ENCODE measurements at regions not wholly inside any gene's neighbourhood (a gene's known extent, or its start where the extent isn't known, plus 50 kb on each side); places are given as distances from the start of the nearest gene placed in this dataset.

DNA sequence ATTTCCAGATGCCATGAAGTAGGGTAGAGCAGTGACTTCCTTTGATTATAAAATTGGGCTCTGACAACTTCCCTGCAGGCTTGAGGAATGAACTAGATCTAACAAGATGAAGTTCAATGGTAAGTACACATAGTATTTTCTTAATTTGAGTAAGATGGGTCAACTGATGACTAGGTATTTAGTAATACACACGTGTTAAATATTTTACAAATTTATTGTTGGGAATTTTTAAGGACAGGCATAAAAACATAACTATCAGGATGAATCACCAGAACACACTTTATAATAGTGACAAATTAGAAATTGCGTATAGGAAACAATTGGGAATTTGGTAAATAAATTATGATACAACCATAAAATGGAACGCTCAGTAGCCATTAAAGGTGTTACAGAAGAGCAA is 762.4 kb upstream of the SLC35B3 start:
- no peak overlapping the region for H3K4me3 ChIP-seq (ENCODE audit: low read length)
- Mint-ChIP-seq H3K27ac (no peak overlapping the region), H3K9me3 (peaks cover 3 to 5% of the 10 kb centered on the region in 2 donors), H3K4me1 (no peaks in the 10 kb centered on the region), H3K4me3 (no peak overlapping the region), H3K36me3 (no peaks in the 10 kb centered on the region), H3K27me3 (ENCODE audit: low read depth in 2 of 2) (no peaks in the 10 kb centered on the region)
- H3K27me3 ChIP-seq (ENCODE audit: control insufficient read depth, insufficient read depth, low read length) = no peaks in the 10 kb centered on the region
- intact Hi-C loops (cut with micrococcal nuclease) = no loop called here
- WGBS (ENCODE audit: insufficient coverage) = 83% methylated on average over 1 of the region's 3 CpGs
- TF ChIP-seq, protein P1, sequence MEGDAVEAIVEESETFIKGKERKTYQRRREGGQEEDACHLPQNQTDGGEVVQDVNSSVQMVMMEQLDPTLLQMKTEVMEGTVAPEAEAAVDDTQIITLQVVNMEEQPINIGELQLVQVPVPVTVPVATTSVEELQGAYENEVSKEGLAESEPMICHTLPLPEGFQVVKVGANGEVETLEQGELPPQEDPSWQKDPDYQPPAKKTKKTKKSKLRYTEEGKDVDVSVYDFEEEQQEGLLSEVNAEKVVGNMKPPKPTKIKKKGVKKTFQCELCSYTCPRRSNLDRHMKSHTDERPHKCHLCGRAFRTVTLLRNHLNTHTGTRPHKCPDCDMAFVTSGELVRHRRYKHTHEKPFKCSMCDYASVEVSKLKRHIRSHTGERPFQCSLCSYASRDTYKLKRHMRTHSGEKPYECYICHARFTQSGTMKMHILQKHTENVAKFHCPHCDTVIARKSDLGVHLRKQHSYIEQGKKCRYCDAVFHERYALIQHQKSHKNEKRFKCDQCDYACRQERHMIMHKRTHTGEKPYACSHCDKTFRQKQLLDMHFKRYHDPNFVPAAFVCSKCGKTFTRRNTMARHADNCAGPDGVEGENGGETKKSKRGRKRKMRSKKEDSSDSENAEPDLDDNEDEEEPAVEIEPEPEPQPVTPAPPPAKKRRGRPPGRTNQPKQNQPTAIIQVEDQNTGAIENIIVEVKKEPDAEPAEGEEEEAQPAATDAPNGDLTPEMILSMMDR (IDR thresholded peaks at IDR 0.05) = no peak
- no peaks in the 10 kb centered on the region for H3K36me3 ChIP-seq (ENCODE audit: control insufficient read depth, insufficient read depth, low read length)
- no peaks in the 10 kb centered on the region for H3K9me3 ChIP-seq (ENCODE audit: control insufficient read depth, insufficient read depth, low read length)
- ATAC-seq (no peak), DNase-seq (no peak)
- H3K27ac ChIP-seq (ENCODE audit: low read length) = no peak overlapping the region
- H3K4me1 ChIP-seq (ENCODE audit: control insufficient read depth, insufficient read depth, low read length) = no peaks in the 10 kb centered on the region

DNA sequence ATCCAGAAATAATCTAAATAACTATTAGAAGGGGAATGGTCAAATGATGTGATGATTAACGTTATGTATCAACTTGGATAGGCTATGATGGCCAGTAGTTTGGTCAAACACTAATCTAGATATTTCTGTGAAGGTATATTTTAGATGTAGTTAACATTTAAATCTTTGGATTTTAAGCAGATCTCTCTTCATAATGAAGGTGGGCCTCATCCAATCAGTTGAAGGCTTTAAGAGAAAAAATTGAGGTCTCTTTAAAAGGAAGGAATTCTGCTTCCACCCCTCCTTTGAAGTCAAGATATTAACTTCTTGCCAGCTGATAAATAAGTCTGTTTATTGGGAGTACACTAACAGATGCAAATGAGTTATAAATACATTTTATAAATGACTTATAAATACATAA is 760.0 kb upstream of the SLC35B3 start:
- Histone ChIP-seq H3K9me3 (ENCODE audit: control insufficient read depth, insufficient read depth, low read length) (no peaks in the 10 kb centered on the region), H3K36me3 (ENCODE audit: control insufficient read depth, insufficient read depth, low read length) (no peaks in the 10 kb centered on the region), H3K27ac (ENCODE audit: low read length) (no peak overlapping the region), H3K4me1 (ENCODE audit: control insufficient read depth, insufficient read depth, low read length) (no peaks in the 10 kb centered on the region), H3K27me3 (ENCODE audit: control insufficient read depth, insufficient read depth, low read length) (no peaks in the 10 kb centered on the region), H3K4me3 (ENCODE audit: low read length) (no peak overlapping the region)
- ATAC-seq = no peak
- intact Hi-C loops (cut with micrococcal nuclease) = no loop called here
- Mint-ChIP-seq H3K27ac (no peak overlapping the region), H3K4me1 (no peaks in the 10 kb centered on the region), H3K9me3 (peaks cover 7 to 8% of the 10 kb centered on the region in 2 donors), H3K36me3 (no peaks in the 10 kb centered on the region), H3K27me3 (ENCODE audit: low read depth in 2 of 2) (no peaks in the 10 kb centered on the region), H3K4me3 (no peak overlapping the region)
- no peak for DNase-seq
- TF ChIP-seq, protein P1 (IDR thresholded peaks at IDR 0.05) = no peak
- WGBS (ENCODE audit: insufficient coverage) = 100% methylated on average over 1 of the region's 1 CpG

DNA sequence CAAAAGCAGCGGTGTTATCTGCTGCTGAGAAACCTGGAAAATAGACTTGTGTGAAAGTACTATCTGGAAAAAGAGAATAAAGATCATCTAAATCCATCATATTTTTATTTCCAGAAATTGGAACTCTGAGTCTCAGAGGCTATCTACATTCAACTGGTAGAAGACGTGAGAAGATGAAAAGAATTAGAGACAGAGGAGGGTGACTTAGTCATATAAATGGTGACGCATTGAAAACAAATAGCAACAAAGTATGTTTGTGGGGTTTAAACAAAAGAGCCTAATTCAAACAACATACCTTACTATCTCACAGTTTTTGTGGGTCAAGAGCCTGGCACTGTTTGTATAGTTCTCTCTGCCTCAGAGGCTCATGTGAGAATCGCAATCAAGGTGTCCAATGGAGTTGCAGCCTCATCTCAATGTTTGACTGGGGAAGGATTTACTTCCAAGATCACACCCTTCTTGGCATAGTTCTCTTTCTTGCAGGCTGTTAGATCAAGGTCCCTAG is 757.1 kb upstream of the SLC35B3 start:
- Histone ChIP-seq H3K4me3 (ENCODE audit: low read length) (no peak overlapping the region), H3K9me3 (ENCODE audit: control insufficient read depth, insufficient read depth, low read length) (no peaks in the 10 kb centered on the region), H3K27me3 (ENCODE audit: control insufficient read depth, insufficient read depth, low read length) (no peaks in the 10 kb centered on the region), H3K36me3 (ENCODE audit: control insufficient read depth, insufficient read depth, low read length) (no peaks in the 10 kb centered on the region), H3K4me1 (ENCODE audit: control insufficient read depth, insufficient read depth, low read length) (no peaks in the 10 kb centered on the region), H3K27ac (ENCODE audit: low read length) (no peak overlapping the region)
- Mint-ChIP-seq H3K36me3 (no peaks in the 10 kb centered on the region), H3K4me1 (no peaks in the 10 kb centered on the region), H3K27ac (no peak overlapping the region), H3K27me3 (ENCODE audit: low read depth in 2 of 2) (no peaks in the 10 kb centered on the region), H3K9me3 (peaks cover 7 to 8% of the 10 kb centered on the region in 2 donors), H3K4me3 (no peak overlapping the region)
- ATAC-seq (no peak), DNase-seq (no peak)
- TF ChIP-seq, protein P1 (IDR thresholded peaks at IDR 0.05) = no peak
- intact Hi-C loops (cut with micrococcal nuclease) = no loop called here
- WGBS (ENCODE audit: insufficient coverage) = 94% methylated on average over 2 of the region's 4 CpGs

DNA sequence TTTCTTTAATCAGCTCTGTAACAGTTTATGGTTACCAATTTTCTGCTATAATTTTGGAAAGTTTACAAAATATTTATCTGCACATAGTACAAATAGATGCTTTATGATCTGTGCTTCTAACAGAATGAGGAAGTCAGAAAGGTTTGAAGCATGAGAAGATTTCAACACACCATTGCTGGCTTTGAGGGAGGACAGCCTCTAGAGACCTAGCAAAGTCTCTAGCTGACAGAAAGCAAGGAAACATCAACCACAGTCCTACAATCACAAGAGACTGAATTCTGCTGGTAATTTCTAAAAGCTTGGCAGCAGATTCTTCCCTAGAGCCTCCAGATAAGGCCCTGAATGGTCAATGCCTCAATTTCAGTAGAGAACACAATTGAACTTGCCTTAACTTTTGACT is 750.8 kb upstream of the SLC35B3 start:
- H3K27ac Mint-ChIP-seq = no peak overlapping the region
- Histone ChIP-seq H3K27me3 (ENCODE audit: control insufficient read depth, insufficient read depth, low read length) (no peaks in the 10 kb centered on the region), H3K4me1 (ENCODE audit: control insufficient read depth, insufficient read depth, low read length) (no peaks in the 10 kb centered on the region), H3K9me3 (ENCODE audit: control insufficient read depth, insufficient read depth, low read length) (peaks cover 3% of the 10 kb centered on the region), H3K27ac (ENCODE audit: low read length) (no peak overlapping the region), H3K36me3 (ENCODE audit: control insufficient read depth, insufficient read depth, low read length) (no peaks in the 10 kb centered on the region), H3K4me3 (ENCODE audit: low read length) (no peak overlapping the region)
- H3K36me3 Mint-ChIP-seq = no peaks in the 10 kb centered on the region
- ATAC-seq (no peak), DNase-seq (no peak)
- peaks cover 4% of the 10 kb centered on the region in 2 donors for H3K9me3 Mint-ChIP-seq
- H3K4me1 Mint-ChIP-seq = no peaks in the 10 kb centered on the region
- intact Hi-C loops (cut with micrococcal nuclease) = no loop called here
- no peaks in the 10 kb centered on the region for H3K27me3 Mint-ChIP-seq (ENCODE audit: low read depth in 2 of 2)
- TF ChIP-seq, protein P1 (IDR thresholded peaks at IDR 0.05) = no peak
- H3K4me3 Mint-ChIP-seq = no peak overlapping the region

Data from natural killer cell (primary cell).